ENCODE measurements at regions not wholly inside any gene's neighbourhood (a gene's known extent, or its start where the extent isn't known, plus 50 kb on each side); places are given as distances from the start of the nearest gene placed in this dataset.

- DNase-seq = no peak
- H3K27me3 Mint-ChIP-seq (ENCODE audit: low read depth in 2 of 2) = peaks cover 0 to 3% of the 10 kb centered on the region in 2 donors
- 100% methylated on average over 2 of the region's 6 CpGs for WGBS (ENCODE audit: insufficient coverage)
- TF ChIP-seq, protein P1, sequence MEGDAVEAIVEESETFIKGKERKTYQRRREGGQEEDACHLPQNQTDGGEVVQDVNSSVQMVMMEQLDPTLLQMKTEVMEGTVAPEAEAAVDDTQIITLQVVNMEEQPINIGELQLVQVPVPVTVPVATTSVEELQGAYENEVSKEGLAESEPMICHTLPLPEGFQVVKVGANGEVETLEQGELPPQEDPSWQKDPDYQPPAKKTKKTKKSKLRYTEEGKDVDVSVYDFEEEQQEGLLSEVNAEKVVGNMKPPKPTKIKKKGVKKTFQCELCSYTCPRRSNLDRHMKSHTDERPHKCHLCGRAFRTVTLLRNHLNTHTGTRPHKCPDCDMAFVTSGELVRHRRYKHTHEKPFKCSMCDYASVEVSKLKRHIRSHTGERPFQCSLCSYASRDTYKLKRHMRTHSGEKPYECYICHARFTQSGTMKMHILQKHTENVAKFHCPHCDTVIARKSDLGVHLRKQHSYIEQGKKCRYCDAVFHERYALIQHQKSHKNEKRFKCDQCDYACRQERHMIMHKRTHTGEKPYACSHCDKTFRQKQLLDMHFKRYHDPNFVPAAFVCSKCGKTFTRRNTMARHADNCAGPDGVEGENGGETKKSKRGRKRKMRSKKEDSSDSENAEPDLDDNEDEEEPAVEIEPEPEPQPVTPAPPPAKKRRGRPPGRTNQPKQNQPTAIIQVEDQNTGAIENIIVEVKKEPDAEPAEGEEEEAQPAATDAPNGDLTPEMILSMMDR (IDR thresholded peaks at IDR 0.05) = no peak
- no peaks in the 10 kb centered on the region for H3K4me1 Mint-ChIP-seq
- H3K36me3 Mint-ChIP-seq = no peaks in the 10 kb centered on the region
- H3K27me3 ChIP-seq (ENCODE audit: control insufficient read depth, insufficient read depth, low read length) = no peaks in the 10 kb centered on the region
- no peaks in the 10 kb centered on the region for H3K4me1 ChIP-seq (ENCODE audit: control insufficient read depth, insufficient read depth, low read length)
- H3K27ac Mint-ChIP-seq = no peak overlapping the region
- no peaks in the 10 kb centered on the region for H3K9me3 Mint-ChIP-seq
- no peak for ATAC-seq
- no peak overlapping the region for H3K4me3 ChIP-seq (ENCODE audit: low read length)
- no peaks in the 10 kb centered on the region for H3K9me3 ChIP-seq (ENCODE audit: control insufficient read depth, insufficient read depth, low read length)
- no peak overlapping the region for H3K27ac ChIP-seq (ENCODE audit: low read length)
- intact Hi-C loops (cut with micrococcal nuclease) = no loop called here
- H3K36me3 ChIP-seq (ENCODE audit: control insufficient read depth, insufficient read depth, low read length) = no peaks in the 10 kb centered on the region
- no peak overlapping the region for H3K4me3 Mint-ChIP-seq
Measured at GRCh38 chr4:123830930-123831329, 434.3 kb downstream of the SPRY1 start.

- DNase-seq (no peak), ATAC-seq (no peak)
- Histone ChIP-seq H3K27ac (ENCODE audit: low read length) (no peak overlapping the region), H3K27me3 (ENCODE audit: control insufficient read depth, insufficient read depth, low read length) (no peaks in the 10 kb centered on the region), H3K36me3 (ENCODE audit: control insufficient read depth, insufficient read depth, low read length) (no peaks in the 10 kb centered on the region), H3K9me3 (ENCODE audit: control insufficient read depth, insufficient read depth, low read length) (no peaks in the 10 kb centered on the region), H3K4me1 (ENCODE audit: control insufficient read depth, insufficient read depth, low read length) (no peaks in the 10 kb centered on the region), H3K4me3 (ENCODE audit: low read length) (no peak overlapping the region)
- WGBS (ENCODE audit: insufficient coverage) = 88% methylated on average over 7 of the region's 7 CpGs
- H3K4me3 Mint-ChIP-seq = no peak overlapping the region
- TF ChIP-seq, protein P1 (IDR thresholded peaks at IDR 0.05) = no peak
- H3K27ac Mint-ChIP-seq = no peak overlapping the region
- H3K36me3 Mint-ChIP-seq = no peaks in the 10 kb centered on the region
- H3K27me3 Mint-ChIP-seq (ENCODE audit: low read depth in 2 of 2) = no peaks in the 10 kb centered on the region
- H3K4me1 Mint-ChIP-seq = no peaks in the 10 kb centered on the region
- no peaks in the 10 kb centered on the region for H3K9me3 Mint-ChIP-seq
- intact Hi-C loops (cut with micrococcal nuclease) = no loop called here
Measured at GRCh38 chr4:123832173-123833026, 435.8 kb downstream of the SPRY1 start.

DNA sequence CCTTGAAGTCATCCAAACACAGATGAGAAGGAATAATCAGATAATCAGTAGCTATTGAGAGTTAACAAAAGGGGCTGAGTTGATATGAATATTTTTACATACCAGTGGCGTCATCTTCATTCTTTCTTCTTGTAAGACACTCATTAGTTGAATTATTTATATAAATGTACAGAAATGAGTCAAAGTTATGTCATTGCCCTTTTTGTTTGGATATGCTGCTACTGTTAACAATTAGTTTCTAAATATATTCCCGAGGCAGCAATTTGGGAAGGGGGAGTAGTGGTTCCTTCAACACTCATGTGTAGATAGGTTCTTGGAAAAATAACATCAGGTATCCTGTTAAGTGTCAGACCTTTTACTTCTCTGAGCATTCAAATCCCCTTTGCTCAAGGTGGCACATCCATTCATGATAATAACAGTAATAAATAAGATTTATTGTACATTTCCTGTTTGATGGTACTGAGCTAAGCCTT lies 436.6 kb downstream of the SPRY1 start:
- H3K27ac Mint-ChIP-seq = no peak overlapping the region
- H3K36me3 Mint-ChIP-seq = no peaks in the 10 kb centered on the region
- no peaks in the 10 kb centered on the region for H3K4me1 ChIP-seq (ENCODE audit: control insufficient read depth, insufficient read depth, low read length)
- WGBS (ENCODE audit: insufficient coverage) = 85% methylated on average over 1 of the region's 2 CpGs
- H3K36me3 ChIP-seq (ENCODE audit: control insufficient read depth, insufficient read depth, low read length) = no peaks in the 10 kb centered on the region
- no peak overlapping the region for H3K4me3 ChIP-seq (ENCODE audit: low read length)
- H3K9me3 Mint-ChIP-seq = no peaks in the 10 kb centered on the region
- no peaks in the 10 kb centered on the region for H3K9me3 ChIP-seq (ENCODE audit: control insufficient read depth, insufficient read depth, low read length)
- no peaks in the 10 kb centered on the region for H3K27me3 ChIP-seq (ENCODE audit: control insufficient read depth, insufficient read depth, low read length)
- no peaks in the 10 kb centered on the region for H3K27me3 Mint-ChIP-seq (ENCODE audit: low read depth in 2 of 2)
- intact Hi-C loops (cut with micrococcal nuclease) = no loop called here
- TF ChIP-seq, protein P1 (IDR thresholded peaks at IDR 0.05) = no peak
- no peak overlapping the region for H3K4me3 Mint-ChIP-seq
- no peak overlapping the region for H3K27ac ChIP-seq (ENCODE audit: low read length)
- ATAC-seq (no peak), DNase-seq (no peak)
- H3K4me1 Mint-ChIP-seq = no peaks in the 10 kb centered on the region
